B cell (primary cell): ENCODE measurements at regions not wholly inside any gene's neighbourhood (a gene's known extent, or its start where the extent isn't known, plus 50 kb on each side); places are given as distances from the start of the nearest gene placed in this dataset.

Experiments
- ATAC-seq: fragments of 200-7000 bp; cut with Tn5 transposase; one replicate; pipeline ENCODE4 v1.10.0; 2021; ENCODE audit warnings: low read depth, mild to moderate bottlenecking, moderate number of reproducible peaks, moderate library complexity
- CTCF ChIA-PET: fragments of 350-600 bp; sonication (Branson Sonifier 250); formaldehyde crosslinking; loops from one replicate; lab custom pipeline; 2021; ENCODE audit warnings: antibody characterized with exemption, inconsistent platforms; lab: Charles Lee
- POLR2A ChIA-PET: fragments of 350-600 bp; sonication (Branson Sonifier 250); formaldehyde crosslinking; loops from one replicate; lab custom pipeline; 2021; ENCODE audit warnings: antibody characterized with exemption; lab: Charles Lee
- DNase-seq: peaks from one replicate; pipeline ENCODE4 v3.0.0; 2013
- H2AFZ ChIP-seq: 2 replicates; pipeline ENCODE4 v1.6.1; 2012; ENCODE audit warnings: mild to moderate bottlenecking, low read depth, low read length; ENCODE audit not compliant: insufficient read depth, poor library complexity, severe bottlenecking
- H3K27ac ChIP-seq, 2 donors: 1 replicate in 1 of 2; 2 replicates in 1 of 2; pipeline ENCODE4 v1.5.1; 2012 to 2013; ENCODE audit warnings: low read length in 2 of 2, mild to moderate bottlenecking in 2 of 2, moderate library complexity in 1 of 2
- H3K27me3 ChIP-seq, 4 experiments: fragments of 200-600 bp in 1 of 4; sonication (generic) in 1 of 4; replicated peaks in 1 of 4; 1 replicate in 2 of 4; 2 replicates in 2 of 4; pipeline versions ENCODE4 v1.6.1 to v1.7.0; 2013 to 2016; ENCODE audit warnings: low read length in 3 of 4, mild to moderate bottlenecking in 2 of 4, mixed read lengths in 1 of 4, moderate library complexity in 1 of 4; ENCODE audit not compliant: insufficient read depth in 4 of 4, control insufficient read depth in 3 of 4; ENCODE audit errors: control extremely low read depth in 1 of 4
- H3K36me3 ChIP-seq, 2 experiments: replicated peaks in 1 of 2; 1 replicate in 1 of 2; 2 replicates in 1 of 2; pipeline versions ENCODE4 v1.6.1 to v1.7.1; 2013; ENCODE audit warnings: low read length in 1 of 2; ENCODE audit not compliant: insufficient read depth in 2 of 2, control insufficient read depth in 1 of 2; ENCODE audit errors: control extremely low read depth in 1 of 2, extremely low read depth in 1 of 2
- H3K4me1 ChIP-seq, 2 donors: fragments of 200-600 bp in 1 of 2; sonication (generic) in 1 of 2; 1 replicate in 1 of 2; 2 replicates in 1 of 2; pipeline versions ENCODE4 v1.5.1 to v1.6.1; 2013 to 2017; ENCODE audit warnings: low read length in 2 of 2; ENCODE audit not compliant: control insufficient read depth in 2 of 2, insufficient read depth in 2 of 2
- H3K4me2 ChIP-seq: replicated peaks from 2 replicates; pipeline ENCODE3; 2012; ENCODE audit warnings: mild to moderate bottlenecking, low read depth, low read length; ENCODE audit not compliant: poor library complexity, severe bottlenecking
- H3K4me3 ChIP-seq, 5 experiments: fragments of 200-600 bp in 1 of 5; sonication (generic) in 1 of 5; 1 replicate in 3 of 5; 2 replicates in 2 of 5; pipeline versions ENCODE4 v1.5.1 to v1.7.0; 2011 to 2016; ENCODE audit warnings: low read length in 4 of 5, mild to moderate bottlenecking in 4 of 5, low read depth in 2 of 5, control low read depth in 1 of 5, moderate library complexity in 1 of 5; ENCODE audit not compliant: insufficient read depth in 1 of 5; ENCODE audit errors: control extremely low read depth in 1 of 5, extremely low read depth in 1 of 5
- H3K79me2 ChIP-seq: fragments of 200-600 bp; sonication (generic); one replicate; pipeline ENCODE4 v1.6.0; 2016; ENCODE audit warnings: low read length; ENCODE audit not compliant: control insufficient read depth, insufficient read depth
- H3K9ac ChIP-seq: fragments of 200-600 bp; sonication (generic); 2 replicates; pipeline ENCODE4 v1.6.1; 2017; ENCODE audit warnings: mild to moderate bottlenecking, low read length, moderate library complexity
- H3K9me3 ChIP-seq, 3 donors: one replicate each; pipeline versions ENCODE4 v1.6.1 to v1.7.1; 2013; ENCODE audit warnings: low read length in 2 of 3; ENCODE audit not compliant: control insufficient read depth in 2 of 3, insufficient read depth in 1 of 3; ENCODE audit errors: control extremely low read depth in 1 of 3
- H4K20me1 ChIP-seq: 2 replicates; pipeline ENCODE4 v1.6.0; 2012; ENCODE audit warnings: mild to moderate bottlenecking, low read length; ENCODE audit not compliant: insufficient read depth, control insufficient read depth, poor library complexity, severe bottlenecking
- H3K27ac Mint-ChIP-seq: one replicate; pipeline ENCODE4 v1.8.0; 2021; ENCODE audit warnings: mixed read lengths
- H3K27me3 Mint-ChIP-seq: one replicate; pipeline ENCODE4 v1.8.0; 2021; ENCODE audit warnings: mixed read lengths
- H3K4me1 Mint-ChIP-seq: one replicate; pipeline ENCODE4 v1.8.0; 2021; ENCODE audit warnings: mixed read lengths
- H3K4me3 Mint-ChIP-seq: one replicate; pipeline ENCODE4 v1.8.0; 2021; ENCODE audit warnings: mixed read lengths
- H3K9me3 Mint-ChIP-seq: one replicate; pipeline ENCODE4 v1.8.0; 2022; ENCODE audit warnings: mixed read lengths; ENCODE audit not compliant: insufficient read depth
- EZH2 ChIP-seq: IDR thresholded peaks from 2 replicates; pipeline ENCODE4 v1.6.1; 2012; ENCODE audit warnings: borderline replicate concordance, low read depth, mild to moderate bottlenecking, moderate library complexity, low read length; ENCODE audit not compliant: insufficient read depth, poor library complexity, severe bottlenecking
- WGBS: methylation state at CpG from one replicate; pipeline ENCODE4 v1.1.5; 2013; ENCODE audit warnings: missing lambda C conversion rate; ENCODE audit not compliant: insufficient coverage; 5-methylcytosine and 5-hydroxymethylcytosine counted together
- intact Hi-C: fragments of 100-400 bp; cut with micrococcal nuclease; formaldehyde crosslinking; loops from one replicate; pipeline ENCODE4 v1.10.0; 2022
- TF ChIP-seq, protein P1 (sequence below): fragments of 200-600 bp; IDR thresholded peaks from one replicate; pipeline ENCODE4 v1.8.0; 2022; ENCODE audit warnings: antibody characterized with exemption, mild to moderate bottlenecking

DNA sequence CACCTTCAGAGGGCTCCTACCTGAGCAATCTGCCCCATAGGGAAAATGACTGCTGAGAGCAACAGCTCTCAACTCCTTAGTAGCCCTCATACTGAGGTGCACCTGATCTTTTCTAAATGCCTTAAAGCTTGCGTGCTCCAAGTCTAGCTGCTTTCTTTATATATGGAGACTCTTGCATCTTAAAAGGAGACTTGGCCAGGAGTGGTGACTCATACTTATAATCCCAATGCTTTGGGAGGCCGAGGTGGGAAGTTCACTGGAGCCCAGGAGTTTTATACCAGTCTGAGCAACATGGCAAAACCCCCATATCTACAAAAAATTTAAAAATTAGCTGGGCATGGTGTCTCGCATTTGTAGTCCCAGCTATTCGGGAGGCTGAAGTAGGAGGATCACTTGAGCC lies 78.1 kb upstream of the TRIM2 start:
- WGBS: no CpG with 5 or more reads among the region's 4 CpGs
- H3K4me1 Mint-ChIP-seq: peaks cover 6% of the 10 kb centered on the region

DNA sequence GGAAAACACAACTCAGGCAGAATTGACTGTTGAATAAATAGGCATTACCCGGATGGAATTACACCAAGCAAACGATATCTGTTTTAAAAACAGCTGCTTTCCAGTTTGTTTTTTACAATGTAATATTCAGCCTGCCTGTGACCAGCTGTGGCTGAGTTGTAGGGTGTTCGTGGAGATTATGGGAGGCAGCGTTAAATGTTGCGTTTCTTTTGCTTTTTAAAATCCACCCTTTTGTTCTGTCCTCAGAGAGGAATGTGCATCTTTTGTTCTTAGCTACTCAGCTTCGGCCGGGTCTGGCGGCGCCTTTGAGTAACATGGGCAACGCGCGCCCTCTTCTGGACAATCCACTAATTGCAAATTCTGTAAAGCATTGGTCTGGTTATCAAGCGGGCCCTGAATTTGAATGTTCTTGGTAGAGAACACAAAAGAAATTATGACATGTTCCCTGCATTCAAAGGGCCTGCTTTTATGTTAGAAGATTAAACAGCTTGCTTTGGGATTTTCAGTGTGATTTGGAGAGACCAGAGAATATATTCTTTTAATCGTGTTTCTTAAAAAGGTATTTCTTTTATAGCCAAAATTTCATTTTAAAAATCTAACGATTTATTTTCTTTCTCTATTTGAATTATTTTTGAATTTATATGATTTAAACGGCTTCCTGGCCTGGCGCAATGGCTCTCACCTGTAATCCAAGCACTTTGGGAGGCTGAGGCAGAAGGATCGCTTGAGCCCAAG lies 76.3 kb upstream of the TRIM2 start:
- H3K4me3 ChIP-seq: no peak overlapping the region
- DNase-seq (peak; percentile 89), ATAC-seq (peak; percentile 90)
- H3K4me1 ChIP-seq: peaks cover 0 to 4% of the 10 kb centered on the region in 2 donors
- Mint-ChIP-seq H3K4me3 (no peak overlapping the region), H3K4me1 (peaks cover 6% of the 10 kb centered on the region), H3K27me3 (no peaks in the 10 kb centered on the region), H3K9me3 (no peaks in the 10 kb centered on the region), H3K27ac (no peak overlapping the region)
- H3K79me2 ChIP-seq: no peaks in the 10 kb centered on the region
- no peaks in the 10 kb centered on the region for H4K20me1 ChIP-seq
- no peaks in the 10 kb centered on the region for H3K27me3 ChIP-seq
- peak overlapping the region; percentile 63 for H2AFZ ChIP-seq
- intact Hi-C loops: loop anchor here (1.0 to 5.0 kb wide), 6 partner anchors 13 to 514 kb away; partner anchors contain the start of genes ARFIP1, FHDC1 and TIGD4
- H3K4me2 ChIP-seq: peak overlapping the region; percentile 29
- no peaks in the 10 kb centered on the region for H3K9me3 ChIP-seq
- no peaks in the 10 kb centered on the region for H3K36me3 ChIP-seq
- no peak overlapping the region for H3K9ac ChIP-seq
- CTCF ChIA-PET: interaction anchor here (0.6 to 7.8 kb wide), 53 partner anchors 10 to 678 kb away, joined by 3 to 356 read pairs (median 4); partner anchors contain the start of genes ARFIP1 and TIGD4
- H3K27ac ChIP-seq: no peak overlapping the region
- no peak for TF ChIP-seq EZH2
- TF ChIP-seq, protein P1, sequence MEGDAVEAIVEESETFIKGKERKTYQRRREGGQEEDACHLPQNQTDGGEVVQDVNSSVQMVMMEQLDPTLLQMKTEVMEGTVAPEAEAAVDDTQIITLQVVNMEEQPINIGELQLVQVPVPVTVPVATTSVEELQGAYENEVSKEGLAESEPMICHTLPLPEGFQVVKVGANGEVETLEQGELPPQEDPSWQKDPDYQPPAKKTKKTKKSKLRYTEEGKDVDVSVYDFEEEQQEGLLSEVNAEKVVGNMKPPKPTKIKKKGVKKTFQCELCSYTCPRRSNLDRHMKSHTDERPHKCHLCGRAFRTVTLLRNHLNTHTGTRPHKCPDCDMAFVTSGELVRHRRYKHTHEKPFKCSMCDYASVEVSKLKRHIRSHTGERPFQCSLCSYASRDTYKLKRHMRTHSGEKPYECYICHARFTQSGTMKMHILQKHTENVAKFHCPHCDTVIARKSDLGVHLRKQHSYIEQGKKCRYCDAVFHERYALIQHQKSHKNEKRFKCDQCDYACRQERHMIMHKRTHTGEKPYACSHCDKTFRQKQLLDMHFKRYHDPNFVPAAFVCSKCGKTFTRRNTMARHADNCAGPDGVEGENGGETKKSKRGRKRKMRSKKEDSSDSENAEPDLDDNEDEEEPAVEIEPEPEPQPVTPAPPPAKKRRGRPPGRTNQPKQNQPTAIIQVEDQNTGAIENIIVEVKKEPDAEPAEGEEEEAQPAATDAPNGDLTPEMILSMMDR: peak; percentile 91
- WGBS: 19% methylated on average over 12 of the region's 18 CpGs
- POLR2A ChIA-PET: no interaction called here

More for the DNA sequence above, 78.1 kb upstream of the TRIM2 start:
- ATAC-seq: no peak
- Histone ChIP-seq H3K36me3 (no peaks in the 10 kb centered on the region), H3K9ac (no peak overlapping the region), H3K27me3 (no peaks in the 10 kb centered on the region), H2AFZ (no peak overlapping the region), H4K20me1 (no peaks in the 10 kb centered on the region), H3K4me1 (peaks cover 0 to 4% of the 10 kb centered on the region in 2 donors), H3K4me3 (no peak overlapping the region), H3K9me3 (no peaks in the 10 kb centered on the region), H3K27ac (no peak overlapping the region), H3K79me2 (no peaks in the 10 kb centered on the region), H3K4me2 (no peak overlapping the region)
- POLR2A ChIA-PET: no interaction called here
- Mint-ChIP-seq H3K9me3 (no peaks in the 10 kb centered on the region), H3K27ac (no peak overlapping the region), H3K4me3 (no peak overlapping the region), H3K27me3 (no peaks in the 10 kb centered on the region)
- no peak for TF ChIP-seq EZH2
- TF ChIP-seq, protein P1: no peak
- CTCF ChIA-PET: interaction anchor here (0.6 to 7.8 kb wide), 15 partner anchors 12 to 624 kb away, joined by 3 to 356 read pairs (median 12); no protein-coding TSS in a partner anchor
- intact Hi-C loops: loop anchor here (5.0 kb wide), 1 partner anchor 516 kb away; no protein-coding TSS in a partner anchor
- DNase-seq: no peak
